T-helper 1 cell (primary cell): ENCODE measurements at regions not wholly inside any gene's neighbourhood (a gene's known extent, or its start where the extent isn't known, plus 50 kb on each side); places are given as distances from the start of the nearest gene placed in this dataset.

ENCODE experiments used
- DNase-seq, 5 donors: peaks; one replicate each; pipeline ENCODE4 v3.0.0-alpha.2; 2012 to 2020

GRCh38 chr1:115412733-115413132, 74.7 kb upstream of the NGF start:
- DNase-seq, result no peak

DNA sequence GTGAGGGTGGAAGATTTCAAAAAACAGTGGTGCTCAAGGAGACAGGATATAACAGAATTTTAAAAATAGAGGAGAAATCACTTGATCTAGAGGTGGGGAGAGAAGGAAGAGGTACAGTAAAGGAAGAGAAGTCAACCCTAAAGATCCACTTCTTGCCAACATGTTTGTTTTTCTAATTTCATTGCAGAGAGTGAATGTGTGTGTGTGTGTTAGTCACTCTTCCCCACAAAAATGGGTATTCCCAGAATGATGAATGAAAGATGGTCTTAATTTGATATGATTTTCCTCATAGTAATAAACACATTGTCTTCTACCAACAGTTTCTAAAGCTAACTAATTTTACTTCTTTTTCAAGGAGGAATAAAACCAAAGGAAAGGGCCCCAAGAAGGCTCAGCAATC, 74.2 kb upstream of the NGF start:
- no peak for DNase-seq

DNA sequence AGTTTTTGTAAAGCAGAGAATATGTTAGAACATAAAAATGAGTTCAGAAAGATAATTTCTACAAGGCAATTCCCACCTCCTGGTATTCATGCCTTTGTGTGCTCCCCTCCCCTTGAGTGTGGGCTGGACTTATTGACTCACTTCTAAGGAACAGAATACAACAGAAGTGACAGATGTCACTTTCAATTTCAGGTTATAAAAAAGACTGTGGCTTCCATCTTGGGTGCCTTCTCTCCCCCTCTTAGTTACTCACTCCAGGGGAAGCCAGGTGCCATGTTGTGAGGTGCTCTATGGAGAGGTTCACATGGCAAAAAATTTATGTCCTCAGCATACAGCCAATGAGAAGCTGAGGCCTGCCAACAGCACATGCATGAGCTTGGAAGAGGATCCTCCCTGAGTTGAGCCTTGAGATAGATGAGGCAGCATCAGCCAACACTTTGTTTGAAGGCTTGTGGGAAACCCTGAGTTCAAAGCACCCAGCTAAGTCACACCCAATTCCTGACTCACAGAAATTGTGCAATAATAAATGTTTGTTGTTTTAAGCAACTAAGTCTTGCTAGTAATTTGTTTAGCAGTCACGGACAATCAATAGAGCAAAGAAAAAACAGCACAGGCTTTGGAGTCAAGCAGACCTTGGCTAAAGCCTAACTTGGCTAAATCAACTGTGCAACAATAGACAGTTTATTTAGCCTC, 73.5 kb upstream of the NGF start:
- no peak for DNase-seq

- no peak for DNase-seq
Measured at GRCh38 chr1:115409094-115410015, 71.3 kb upstream of the NGF start.

- DNase-seq, result no peak
Measured at GRCh38 chr1:115408533-115408932, 70.5 kb upstream of the NGF start.

- no peak for DNase-seq
Measured at GRCh38 chr1:115404911-115405310, 66.9 kb upstream of the NGF start.

DNA sequence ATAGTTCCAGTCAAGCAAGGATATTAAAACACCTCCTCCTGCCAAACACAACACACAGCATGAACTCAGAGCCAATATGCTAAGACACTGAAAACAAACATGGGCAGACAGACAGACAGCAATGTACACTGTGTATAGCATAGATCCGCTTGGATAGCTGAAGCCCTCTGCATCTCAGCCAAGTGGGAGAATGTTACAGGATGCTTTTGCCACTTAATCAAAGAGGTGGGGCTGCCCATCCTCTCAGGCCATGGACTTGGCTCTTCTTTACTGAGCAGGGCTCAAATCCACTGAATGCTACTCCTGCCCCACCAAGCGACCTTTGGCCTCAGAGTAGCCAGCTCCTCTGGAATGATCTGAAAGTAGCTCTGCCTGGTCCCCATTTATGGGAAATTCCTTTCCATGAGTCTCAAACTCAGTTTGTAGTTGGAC, 64.7 kb upstream of the NGF start:
- DNase-seq, result no peak

DNA sequence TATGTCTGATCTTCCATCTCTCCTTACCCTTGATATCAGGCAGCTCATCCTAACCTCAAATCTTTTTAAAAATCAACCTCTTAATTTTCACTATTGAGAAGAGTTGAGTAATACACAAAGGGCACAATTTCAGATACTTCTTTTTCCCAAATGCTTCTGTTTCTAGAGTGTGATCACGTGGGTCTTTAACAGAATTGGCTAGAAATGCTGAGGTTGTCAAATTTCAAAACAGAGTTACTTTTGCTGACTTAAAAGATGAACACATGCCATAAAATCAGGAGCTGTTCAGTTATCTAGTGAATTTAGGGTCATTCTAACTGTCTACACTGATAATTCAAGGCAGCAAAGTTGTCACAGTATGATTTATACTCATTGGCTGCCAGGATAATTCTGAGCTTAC, 63.6 kb upstream of the NGF start:
- no peak for DNase-seq

DNA sequence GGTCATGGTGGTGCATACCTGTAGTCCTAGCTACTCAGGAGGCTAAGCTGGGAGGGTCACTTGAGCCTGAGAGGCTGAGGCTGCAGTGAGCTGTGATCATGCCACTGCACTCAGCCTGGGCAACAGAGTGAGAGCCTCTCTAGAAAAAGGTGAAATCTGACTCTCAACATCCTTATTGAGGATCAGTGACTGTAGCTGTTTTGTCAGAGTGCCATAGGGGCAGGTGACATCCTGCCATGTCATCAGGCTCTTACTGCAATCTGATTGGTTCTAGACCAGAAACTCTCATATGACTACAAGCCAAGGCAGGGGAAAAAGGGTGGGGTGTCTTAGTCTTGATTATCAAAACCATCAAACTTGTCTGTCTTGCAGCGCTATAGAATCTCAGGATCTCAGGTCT, 62.8 kb upstream of the NGF start:
- DNase-seq, result no peak

- no peak for DNase-seq
Measured at GRCh38 chr1:115400426-115400825, 62.4 kb upstream of the NGF start.

DNA sequence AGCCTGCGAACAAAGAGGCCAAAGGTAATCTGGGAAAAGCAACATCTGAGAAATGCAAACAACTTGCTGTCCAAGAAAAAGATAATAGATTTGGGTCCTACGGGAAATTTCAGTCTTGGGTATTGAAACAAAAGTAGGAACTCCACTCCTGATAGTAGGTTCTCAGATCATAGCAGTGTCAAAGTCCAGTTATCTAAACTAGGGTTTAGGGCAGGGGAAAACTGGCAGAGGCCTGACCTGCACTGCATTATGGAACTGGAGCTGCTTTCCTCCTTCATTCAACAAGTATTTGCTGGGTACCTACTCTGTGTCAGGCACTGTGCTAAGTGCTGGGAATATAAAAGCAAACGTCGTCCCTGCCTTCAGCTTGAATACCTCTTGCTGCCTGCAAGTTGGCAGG, 60.7 kb upstream of the NGF start:
- no peak for DNase-seq
